ENCODE measurements at regions not wholly inside any gene's neighbourhood (a gene's known extent, or its start where the extent isn't known, plus 50 kb on each side); places are given as distances from the start of the nearest gene placed in this dataset.

DNA sequence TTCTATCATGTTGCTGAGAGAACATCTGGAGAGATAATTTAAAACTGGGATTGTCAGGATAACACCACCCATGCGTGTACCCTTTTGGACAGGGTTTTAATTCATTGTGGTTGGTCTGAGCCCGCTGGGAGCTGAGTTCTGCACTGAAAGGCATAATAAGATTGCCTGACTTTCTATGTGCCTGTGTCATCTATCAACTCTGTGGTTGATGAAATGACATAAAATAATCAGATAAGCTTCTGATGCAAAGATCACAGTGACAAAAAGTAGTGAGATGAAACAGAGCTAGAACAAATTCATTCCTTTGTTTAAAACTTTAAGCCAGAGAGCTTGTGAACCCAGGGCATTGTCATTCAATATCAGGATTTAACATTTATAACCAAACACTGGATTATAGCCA lies 98.7 kb downstream of the BBS10 start:
- Mint-ChIP-seq H3K9me3 (no peaks in the 10 kb centered on the region), H3K4me1 (no peaks in the 10 kb centered on the region), H3K36me3 (no peaks in the 10 kb centered on the region), H3K27ac (no peak overlapping the region), H3K27me3 (ENCODE audit: low read depth in 3 of 3) (peaks cover 0 to 4% (median 4%) of the 10 kb centered on the region in 3 donors), H3K4me3 (no peak overlapping the region)
- DNase-seq = no peak

DNA sequence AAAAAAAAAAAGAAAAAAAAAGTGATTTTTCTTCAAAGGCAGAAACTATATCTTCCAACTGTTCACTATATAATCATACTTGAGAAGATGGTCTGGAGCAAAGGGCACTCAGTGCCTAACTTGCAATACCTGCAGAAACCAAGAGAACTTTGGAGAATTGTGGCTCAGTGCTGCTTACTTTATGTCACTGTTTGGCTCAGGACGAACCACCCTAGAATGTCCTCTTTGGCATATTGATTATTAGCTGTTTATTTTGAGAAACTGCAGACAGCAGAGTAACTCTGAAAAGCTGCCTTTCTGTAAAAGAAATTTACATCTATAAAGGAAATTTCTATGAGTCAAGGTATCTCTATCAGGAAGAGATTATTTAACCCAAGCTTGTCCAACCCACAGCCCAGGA lies 100.2 kb downstream of the BBS10 start:
- Mint-ChIP-seq H3K27ac (no peak overlapping the region), H3K36me3 (no peaks in the 10 kb centered on the region), H3K4me3 (no peak overlapping the region), H3K27me3 (ENCODE audit: low read depth in 3 of 3) (peaks cover 0 to 7% (median 4%) of the 10 kb centered on the region in 3 donors), H3K4me1 (no peaks in the 10 kb centered on the region), H3K9me3 (no peaks in the 10 kb centered on the region)
- no peak for DNase-seq

DNA sequence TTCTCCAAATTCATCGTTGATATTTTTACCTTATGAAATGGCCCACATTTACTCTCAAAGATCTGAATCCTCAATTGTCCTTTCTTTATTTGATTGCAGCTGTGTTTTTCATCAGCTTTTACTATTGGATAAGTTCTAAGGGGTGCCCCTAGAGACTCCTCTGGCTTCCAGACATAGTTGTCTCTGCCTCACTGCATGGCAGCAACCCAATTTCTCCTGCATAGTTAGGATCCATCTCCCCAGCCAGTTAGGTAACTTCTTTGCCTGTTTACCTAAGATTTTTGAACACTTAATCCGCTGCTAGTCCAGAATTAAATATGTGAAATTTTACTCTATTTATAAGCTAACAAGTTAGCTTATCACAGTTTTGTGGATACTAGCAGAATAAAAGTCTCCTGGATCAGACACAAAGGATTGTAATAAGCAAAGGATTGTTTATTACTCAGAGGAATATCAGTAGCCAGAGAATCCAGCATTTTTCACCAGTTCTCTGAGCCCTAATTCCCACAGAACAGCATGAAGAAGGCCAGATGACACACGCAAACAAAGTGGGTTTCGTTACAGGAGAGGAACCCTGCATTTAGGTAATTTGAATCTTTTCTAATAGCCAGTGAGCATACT lies 101.1 kb downstream of the BBS10 start:
- Mint-ChIP-seq H3K27ac (no peak overlapping the region), H3K27me3 (ENCODE audit: low read depth in 3 of 3) (peaks cover 0 to 7% (median 4%) of the 10 kb centered on the region in 3 donors), H3K4me1 (no peaks in the 10 kb centered on the region), H3K9me3 (no peaks in the 10 kb centered on the region), H3K4me3 (no peak overlapping the region), H3K36me3 (no peaks in the 10 kb centered on the region)
- no peak for DNase-seq

DNA sequence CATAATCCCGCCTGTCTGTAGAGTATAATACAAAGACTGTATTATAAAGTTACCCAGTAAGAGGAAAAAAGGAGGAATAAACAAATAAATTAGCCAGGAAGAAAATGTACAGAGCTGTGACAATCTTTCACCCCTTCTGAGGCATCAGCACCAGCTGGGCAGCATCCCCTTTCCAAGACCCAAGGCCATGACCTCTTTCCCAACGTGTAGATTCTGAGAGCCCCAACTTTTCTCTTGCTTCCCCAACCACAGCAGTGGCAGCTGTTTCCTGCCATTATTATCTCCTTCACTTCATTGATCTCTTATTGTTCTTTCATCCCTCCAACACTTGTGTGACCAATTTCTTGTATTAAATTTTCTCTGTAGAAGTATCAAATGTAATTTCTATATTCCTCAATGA lies 101.6 kb downstream of the BBS10 start:
- no peak overlapping the region for H3K27ac Mint-ChIP-seq
- H3K36me3 Mint-ChIP-seq = no peaks in the 10 kb centered on the region
- H3K4me1 Mint-ChIP-seq = no peaks in the 10 kb centered on the region
- peaks cover 0 to 7% (median 3%) of the 10 kb centered on the region in 3 donors for H3K27me3 Mint-ChIP-seq (ENCODE audit: low read depth in 3 of 3)
- no peak overlapping the region for H3K4me3 Mint-ChIP-seq
- no peaks in the 10 kb centered on the region for H3K9me3 Mint-ChIP-seq
- no peak for DNase-seq

DNA sequence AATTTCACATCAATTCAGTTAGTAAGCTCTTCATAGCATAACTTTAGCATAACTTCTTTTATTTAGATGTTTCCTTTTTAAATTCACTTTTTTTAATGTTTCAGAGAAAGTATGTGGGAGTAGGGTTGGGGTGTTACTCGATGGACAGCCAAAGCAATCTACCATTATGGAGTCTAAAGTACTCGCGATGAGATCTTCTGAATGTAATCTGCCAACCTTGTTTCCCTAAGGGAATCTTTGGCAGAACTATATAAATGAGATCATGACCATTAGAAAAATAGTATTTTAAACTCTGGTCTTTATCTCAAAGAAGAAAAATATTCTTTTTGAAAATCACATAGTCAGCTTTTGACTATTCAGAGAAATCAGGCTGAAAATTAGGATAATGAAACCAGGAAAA lies 103.9 kb downstream of the BBS10 start:
- H3K27ac Mint-ChIP-seq = no peak overlapping the region
- no peaks in the 10 kb centered on the region for H3K4me1 Mint-ChIP-seq
- no peaks in the 10 kb centered on the region for H3K36me3 Mint-ChIP-seq
- DNase-seq = no peak
- no peak overlapping the region for H3K4me3 Mint-ChIP-seq
- H3K27me3 Mint-ChIP-seq (ENCODE audit: low read depth in 3 of 3) = peaks cover 0 to 5% (median 2%) of the 10 kb centered on the region in 3 donors
- H3K9me3 Mint-ChIP-seq = no peaks in the 10 kb centered on the region

DNA sequence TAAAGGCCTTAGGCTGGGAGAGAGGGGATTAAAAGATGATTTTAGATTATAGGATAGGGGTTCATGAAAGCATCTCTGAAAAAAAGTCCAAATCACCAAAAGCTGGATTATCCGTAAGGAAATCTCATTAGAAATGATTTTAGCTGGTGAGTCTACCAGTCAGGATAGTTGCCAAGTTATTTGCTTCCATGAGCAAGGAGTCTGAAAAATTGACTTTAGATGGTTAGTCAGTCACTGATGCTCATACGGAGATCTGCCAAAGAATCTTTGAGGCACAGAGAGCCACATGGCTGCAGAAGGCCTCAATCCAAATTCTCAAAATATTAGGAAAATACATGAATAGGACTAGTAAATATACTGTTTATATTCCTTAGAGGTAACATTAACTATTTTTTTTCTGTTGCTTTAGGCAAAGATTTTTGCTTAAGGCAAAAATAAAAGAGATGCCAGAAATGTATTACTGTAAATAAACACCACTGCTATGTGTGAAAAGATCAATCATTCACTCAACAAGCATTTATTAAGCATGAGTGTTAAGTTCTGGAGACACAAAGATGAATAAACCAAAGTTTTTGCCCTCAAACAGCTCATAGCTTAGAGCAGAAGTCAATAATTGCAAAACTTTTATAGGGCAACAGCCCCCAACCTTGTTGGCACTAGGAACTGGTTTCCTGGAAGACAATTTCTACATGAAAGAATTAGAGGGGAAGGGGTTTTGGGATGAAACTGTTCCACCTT lies 105.2 kb downstream of the BBS10 start:
- no peak for DNase-seq
- no peaks in the 10 kb centered on the region for H3K36me3 Mint-ChIP-seq
- H3K4me3 Mint-ChIP-seq = no peak overlapping the region
- H3K27ac Mint-ChIP-seq = no peak overlapping the region
- H3K27me3 Mint-ChIP-seq (ENCODE audit: low read depth in 3 of 3) = peaks cover 0 to 5% (median 2%) of the 10 kb centered on the region in 3 donors
- no peaks in the 10 kb centered on the region for H3K4me1 Mint-ChIP-seq
- H3K9me3 Mint-ChIP-seq = no peaks in the 10 kb centered on the region

DNA sequence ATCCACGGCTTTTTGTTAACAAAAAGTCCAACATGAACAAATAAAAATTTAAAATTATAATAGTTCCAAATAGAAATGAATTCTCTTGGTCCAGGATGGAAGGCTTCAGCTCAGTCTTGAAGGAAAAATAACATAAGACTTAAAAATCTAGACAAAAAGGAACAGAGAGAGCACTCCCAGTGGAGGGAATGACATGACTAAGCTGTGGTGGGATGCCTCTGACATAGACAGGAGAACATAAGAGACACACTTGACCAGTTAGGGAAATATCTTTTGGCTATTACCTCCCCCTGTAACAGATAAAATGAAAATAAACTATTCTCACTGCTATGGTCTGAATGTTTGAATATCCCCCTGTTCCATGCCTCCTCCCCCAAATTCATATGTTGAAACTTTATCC lies 106.8 kb downstream of the BBS10 start:
- no peak for DNase-seq
- Mint-ChIP-seq H3K36me3 (no peaks in the 10 kb centered on the region), H3K27ac (no peak overlapping the region), H3K9me3 (no peaks in the 10 kb centered on the region), H3K27me3 (ENCODE audit: low read depth in 3 of 3) (peaks cover 0 to 3% (median 2%) of the 10 kb centered on the region in 3 donors), H3K4me1 (no peaks in the 10 kb centered on the region), H3K4me3 (no peak overlapping the region)

DNA sequence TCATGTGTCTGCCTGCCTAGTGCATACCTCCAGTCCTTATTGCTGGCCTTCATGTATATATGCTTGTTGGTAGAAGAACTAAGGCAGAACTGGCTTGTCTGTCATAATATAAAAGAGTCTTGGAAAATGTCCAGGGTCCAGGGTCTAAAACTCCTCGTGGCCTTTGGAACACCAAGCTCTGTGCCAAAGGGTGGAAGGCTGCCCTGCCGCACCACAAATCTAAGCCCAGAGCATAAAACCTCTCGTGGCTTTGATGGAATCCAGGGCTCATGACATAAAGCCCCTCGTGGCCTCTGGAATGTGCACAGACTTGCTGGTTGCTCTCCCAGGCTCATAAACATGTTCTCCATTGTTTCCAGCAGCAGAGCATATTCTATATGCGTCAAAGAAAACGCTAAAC lies 107.9 kb downstream of the BBS10 start:
- Mint-ChIP-seq H3K4me3 (no peak overlapping the region), H3K36me3 (no peaks in the 10 kb centered on the region), H3K27me3 (ENCODE audit: low read depth in 3 of 3) (peaks cover 0 to 3% (median 2%) of the 10 kb centered on the region in 3 donors), H3K4me1 (no peaks in the 10 kb centered on the region), H3K27ac (no peak overlapping the region), H3K9me3 (no peaks in the 10 kb centered on the region)
- DNase-seq = no peak

DNA sequence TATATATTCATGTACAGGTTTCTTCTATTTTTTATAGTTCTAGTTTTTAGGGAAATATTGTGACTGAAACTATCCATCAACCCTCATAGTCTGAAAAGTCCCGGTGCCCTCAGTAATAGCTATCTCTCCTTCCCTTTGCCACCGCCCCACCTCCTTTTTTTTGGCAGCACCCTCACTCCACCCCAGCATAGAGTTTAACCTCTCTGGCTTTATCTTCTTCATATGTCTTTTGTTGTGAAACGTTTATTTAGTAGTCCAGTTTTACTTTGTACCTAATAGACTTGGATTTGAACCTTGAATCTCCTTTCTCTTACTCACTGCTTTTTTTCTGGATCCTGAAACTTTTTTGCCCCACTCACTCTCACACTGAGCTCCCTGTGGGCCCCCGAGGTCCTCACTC lies 109.5 kb downstream of the BBS10 start:
- Mint-ChIP-seq H3K4me3 (no peak overlapping the region), H3K27ac (no peak overlapping the region), H3K9me3 (no peaks in the 10 kb centered on the region), H3K4me1 (no peaks in the 10 kb centered on the region), H3K27me3 (ENCODE audit: low read depth in 3 of 3) (peaks cover 0 to 7% (median 0%) of the 10 kb centered on the region in 3 donors), H3K36me3 (no peaks in the 10 kb centered on the region)
- DNase-seq = no peak

DNA sequence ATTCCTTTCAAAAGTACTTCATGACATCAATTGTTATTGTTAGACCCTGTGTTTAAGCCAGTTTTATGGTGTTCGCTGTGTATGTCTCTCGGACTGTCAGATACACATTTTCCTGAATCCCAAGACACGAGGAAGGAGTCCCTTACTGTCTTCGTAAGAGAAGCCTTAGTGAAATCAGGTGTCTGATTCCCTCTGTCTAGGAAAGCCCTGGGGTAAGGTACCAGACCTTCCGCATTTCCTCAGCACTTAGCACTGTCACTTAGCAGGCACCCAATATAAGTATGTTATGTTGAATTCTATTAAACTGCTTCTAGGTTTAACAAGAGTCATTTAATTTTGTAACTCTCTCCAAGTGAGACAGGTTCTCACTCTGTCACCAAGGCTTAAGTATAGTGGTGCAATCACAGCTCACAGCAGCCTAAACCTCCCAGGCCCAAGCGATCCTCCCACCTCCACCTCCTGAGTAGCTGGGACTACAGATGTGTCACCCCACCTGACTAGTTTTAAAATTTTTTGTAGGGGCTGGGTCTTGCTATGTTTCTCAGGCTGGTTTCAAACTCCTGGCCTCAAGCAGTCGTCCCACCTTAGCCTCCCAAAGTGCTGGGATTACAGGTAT lies 111.0 kb downstream of the BBS10 start:
- no peak for DNase-seq
- Mint-ChIP-seq H3K36me3 (no peaks in the 10 kb centered on the region), H3K27me3 (ENCODE audit: low read depth in 3 of 3) (peaks cover 0 to 11% (median 0%) of the 10 kb centered on the region in 3 donors), H3K4me1 (no peaks in the 10 kb centered on the region), H3K4me3 (no peak overlapping the region), H3K9me3 (no peaks in the 10 kb centered on the region), H3K27ac (no peak overlapping the region)

DNA sequence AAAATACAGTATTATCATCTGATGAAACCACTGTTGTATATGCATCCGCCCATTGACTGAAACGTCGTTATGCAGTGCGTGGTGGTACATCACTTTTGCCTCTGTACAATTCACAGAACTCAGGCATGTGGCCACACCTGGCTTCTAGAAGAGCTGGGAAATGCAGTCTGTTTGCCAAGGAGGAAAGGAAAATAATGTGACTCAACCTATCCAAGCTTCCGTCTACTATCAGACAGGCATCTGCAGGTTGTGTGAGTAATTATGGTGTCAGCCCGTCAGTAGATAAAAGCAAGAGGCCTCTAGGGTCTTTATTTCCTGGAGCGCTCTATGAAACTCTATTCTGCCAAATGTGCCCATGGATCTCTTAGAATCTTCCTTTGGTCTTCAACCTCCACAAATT lies 111.6 kb downstream of the BBS10 start:
- Mint-ChIP-seq H3K36me3 (peaks cover 0 to 2% (median 0%) of the 10 kb centered on the region in 3 donors), H3K27ac (no peak overlapping the region), H3K27me3 (ENCODE audit: low read depth in 3 of 3) (peaks cover 0 to 11% (median 0%) of the 10 kb centered on the region in 3 donors), H3K9me3 (peaks cover 0 to 2% (median 0%) of the 10 kb centered on the region in 6 donors), H3K4me1 (no peaks in the 10 kb centered on the region), H3K4me3 (no peak overlapping the region)
- DNase-seq = no peak

DNA sequence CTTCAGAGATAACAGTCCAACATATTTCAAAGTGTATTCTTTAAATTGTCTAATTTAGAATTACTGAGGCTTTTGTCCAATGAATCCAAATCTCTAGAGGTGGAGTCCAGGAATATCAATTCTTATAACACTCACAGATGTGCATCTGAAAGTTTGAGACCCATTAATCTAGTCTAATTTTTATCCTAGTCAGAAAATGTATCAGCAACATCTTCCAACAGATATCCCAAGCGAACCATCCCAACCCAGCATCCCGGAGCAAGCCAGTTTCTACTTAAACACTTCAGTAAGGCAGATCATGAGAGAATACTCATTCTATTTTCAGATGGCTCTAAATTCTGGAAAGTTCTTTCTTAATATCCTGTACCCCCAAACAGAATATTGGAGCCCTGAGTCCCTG lies 113.5 kb downstream of the BBS10 start:
- H3K9me3 Mint-ChIP-seq = peaks cover 0 to 2% (median 0%) of the 10 kb centered on the region in 6 donors
- DNase-seq = no peak
- H3K4me1 Mint-ChIP-seq = no peaks in the 10 kb centered on the region
- no peak overlapping the region for H3K27ac Mint-ChIP-seq
- peaks cover 0 to 9% (median 0%) of the 10 kb centered on the region in 3 donors for H3K27me3 Mint-ChIP-seq (ENCODE audit: low read depth in 3 of 3)
- peaks cover 0 to 6% (median 0%) of the 10 kb centered on the region in 3 donors for H3K36me3 Mint-ChIP-seq
- no peak overlapping the region for H3K4me3 Mint-ChIP-seq

DNA sequence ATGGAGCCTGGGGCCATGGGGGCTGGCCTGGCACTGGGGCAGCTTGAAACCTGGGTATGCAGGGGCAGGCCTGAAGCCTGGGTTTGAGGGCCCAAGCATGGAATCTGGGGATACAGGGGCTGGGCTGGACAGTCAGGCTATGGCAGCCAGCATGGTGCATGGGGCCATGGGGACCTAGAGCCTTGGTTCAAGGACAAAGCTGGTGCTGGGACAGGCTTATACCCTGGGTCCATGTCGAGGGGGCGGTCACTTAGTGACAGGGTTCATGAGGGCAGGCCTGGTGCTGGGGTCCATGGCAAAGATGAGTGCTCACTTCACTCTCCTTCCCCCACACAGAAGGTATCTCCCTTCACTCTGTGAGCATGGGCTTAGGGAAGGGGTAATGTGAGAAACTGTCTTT lies 116.2 kb downstream of the BBS10 start:
- H3K9me3 Mint-ChIP-seq = peaks cover 0 to 2% (median 0%) of the 10 kb centered on the region in 6 donors
- H3K4me1 Mint-ChIP-seq = no peaks in the 10 kb centered on the region
- DNase-seq = no peak
- H3K36me3 Mint-ChIP-seq = peaks cover 0 to 6% (median 0%) of the 10 kb centered on the region in 3 donors
- H3K4me3 Mint-ChIP-seq = no peak overlapping the region
- peaks cover 0 to 12% (median 0%) of the 10 kb centered on the region in 3 donors for H3K27me3 Mint-ChIP-seq (ENCODE audit: low read depth in 3 of 3)
- H3K27ac Mint-ChIP-seq = no peak overlapping the region

DNA sequence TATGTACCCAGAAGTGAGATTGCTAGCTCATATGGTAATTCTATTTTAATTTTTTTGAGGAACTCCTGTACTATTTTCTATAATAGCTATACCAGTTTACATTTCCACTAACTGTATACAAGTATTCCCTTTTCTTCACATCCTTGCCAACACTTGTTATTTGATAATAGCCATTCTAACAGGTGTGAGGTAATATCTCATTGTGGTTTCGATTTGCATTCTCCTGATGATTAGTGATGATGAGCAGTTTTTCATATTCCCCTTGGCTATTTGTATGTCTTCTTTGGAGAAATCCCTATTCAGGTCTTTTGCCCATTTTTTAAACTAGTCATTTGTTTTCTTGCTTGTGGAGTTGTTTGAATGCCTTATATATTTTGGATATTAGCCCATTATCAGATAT lies 121.3 kb downstream of the BBS10 start:
- Mint-ChIP-seq H3K27ac (no peak overlapping the region), H3K36me3 (peaks cover 0 to 6% (median 0%) of the 10 kb centered on the region in 3 donors), H3K4me3 (no peak overlapping the region), H3K27me3 (ENCODE audit: low read depth in 3 of 3) (peaks cover 0 to 3% (median 0%) of the 10 kb centered on the region in 3 donors), H3K4me1 (no peaks in the 10 kb centered on the region), H3K9me3 (peaks cover 0 to 2% (median 0%) of the 10 kb centered on the region in 6 donors)
- no peak for DNase-seq

Measured in immature natural killer cell (primary cell).